IMR-90 (cell line): ENCODE measurements at regions not wholly inside any gene's neighbourhood (a gene's known extent, or its start where the extent isn't known, plus 50 kb on each side); places are given as distances from the start of the nearest gene placed in this dataset.

Source experiments
- ATAC-seq: fragments of 200-7000 bp; cut with Tn5 transposase; 2 replicates; pipeline ENCODE4 v1.9.1; 2020; ENCODE audit warnings: low read depth, mild to moderate bottlenecking, moderate library complexity
- BruUV-seq: library from RNA; stranded (reverse); fragments of 400-500 nt; replicated peaks from 2 replicates; lab custom pipeline; 2021; lab: Mats Ljungman, UMichigan
- CTCF ChIA-PET: fragments of 300-600 bp; formaldehyde crosslinking; extraction: SDS; loops from one replicate; lab custom pipeline; 2021; ENCODE audit warnings: antibody characterized with exemption; lab: Yijun Ruan, JAX
- POLR2A ChIA-PET: fragments of 300-600 bp; sonication (Branson Sonifier 250); formaldehyde crosslinking; loops from one replicate; lab custom pipeline; 2022; ENCODE audit warnings: antibody characterized with exemption; ENCODE audit not compliant: unreplicated experiment; lab: Charles Lee
- DNase-seq: peaks from one replicate; pipeline ENCODE4 v3.0.0; 2013
- H2AFZ ChIP-seq: replicated peaks from 2 replicates; pipeline ENCODE3; 2013; ENCODE audit warnings: low read length, mild to moderate bottlenecking; ENCODE audit not compliant: poor library complexity
- H2AK5ac ChIP-seq: 2 replicates; pipeline ENCODE4 v1.6.1; 2013; ENCODE audit warnings: low read depth, low read length, inconsistent platforms
- H2AK9ac ChIP-seq: replicated peaks from 2 replicates; pipeline ENCODE3; 2013; ENCODE audit warnings: mild to moderate bottlenecking, low read depth, low read length, moderate library complexity; ENCODE audit not compliant: poor library complexity
- H2BK120ac ChIP-seq: 2 replicates; pipeline ENCODE4 v1.6.1; 2013; ENCODE audit warnings: low read depth, low read length, inconsistent platforms
- H2BK15ac ChIP-seq: 3 replicates; pipeline ENCODE4 v1.6.1; 2013; ENCODE audit warnings: low read depth, low read length, inconsistent platforms
- H2BK20ac ChIP-seq: 2 replicates; pipeline ENCODE4 v1.6.1; 2013; ENCODE audit warnings: low read depth, mild to moderate bottlenecking, inconsistent platforms, low read length, moderate library complexity
- H2BK5ac ChIP-seq: 2 replicates; pipeline ENCODE4 v1.6.1; 2013; ENCODE audit warnings: mild to moderate bottlenecking, low read depth, low read length, inconsistent platforms; ENCODE audit not compliant: poor library complexity, severe bottlenecking
- H3K14ac ChIP-seq: replicated peaks from 2 replicates; pipeline ENCODE4 v1.6.1; 2013; ENCODE audit warnings: low read depth, low read length, inconsistent platforms
- H3K18ac ChIP-seq: 2 replicates; pipeline ENCODE4 v1.6.1; 2013; ENCODE audit warnings: low read depth, low read length, control low read depth
- H3K23ac ChIP-seq: 2 replicates; pipeline ENCODE4 v1.6.1; 2013; ENCODE audit warnings: low read depth, low read length, inconsistent platforms
- H3K27ac ChIP-seq: 2 replicates; pipeline ENCODE4 v1.5.1; 2013; ENCODE audit warnings: mild to moderate bottlenecking, control low read depth, low read length; ENCODE audit not compliant: insufficient read depth
- H3K27me3 ChIP-seq: 2 replicates; pipeline ENCODE4 v1.6.1; 2013; ENCODE audit warnings: low read length; ENCODE audit not compliant: control insufficient read depth, insufficient read depth
- H3K36me3 ChIP-seq: 2 replicates; pipeline ENCODE4 v1.6.1; 2013; ENCODE audit warnings: low read length, mixed read lengths; ENCODE audit not compliant: control insufficient read depth, insufficient read depth
- H3K4ac ChIP-seq: 2 replicates; pipeline ENCODE4 v1.6.1; 2013; ENCODE audit warnings: low read depth, low read length, inconsistent platforms
- H3K4me1 ChIP-seq: 2 replicates; pipeline ENCODE4 v1.6.1; 2013; ENCODE audit warnings: low read length, mixed read lengths; ENCODE audit not compliant: control insufficient read depth, insufficient read depth
- H3K4me2 ChIP-seq: 2 replicates; pipeline ENCODE4 v1.6.1; 2013; ENCODE audit warnings: low read depth, mild to moderate bottlenecking, control low read depth, low read length, moderate library complexity
- H3K4me3 ChIP-seq: 2 replicates; pipeline ENCODE4 v1.5.1; 2013; ENCODE audit warnings: low read depth, mild to moderate bottlenecking, control low read depth, low read length, moderate library complexity; ENCODE audit not compliant: insufficient read depth
- H3K56ac ChIP-seq: 2 replicates; pipeline ENCODE4 v1.6.1; 2013; ENCODE audit warnings: low read length, inconsistent platforms; ENCODE audit not compliant: insufficient read depth; ENCODE audit errors: extremely low read depth
- H3K79me1 ChIP-seq, 2 experiments: 2 replicates each; pipeline ENCODE4 v1.6.1; 2013; ENCODE audit warnings: low read length in 2 of 2, inconsistent platforms in 1 of 2, low read depth in 1 of 2
- H3K9ac ChIP-seq: 2 replicates; pipeline ENCODE4 v1.6.1; 2013; ENCODE audit warnings: low read depth, low read length, control low read depth
- H3K9me1 ChIP-seq: 2 replicates; pipeline ENCODE4 v1.6.1; 2013; ENCODE audit warnings: low read length, inconsistent platforms; ENCODE audit not compliant: insufficient read depth
- H3K9me3 ChIP-seq: 2 replicates; pipeline ENCODE4 v1.6.1; 2013; ENCODE audit warnings: low read length; ENCODE audit not compliant: control insufficient read depth, insufficient read depth
- H4K20me1 ChIP-seq: 2 replicates; pipeline ENCODE4 v1.6.1; 2013; ENCODE audit warnings: low read length, inconsistent platforms; ENCODE audit not compliant: insufficient read depth
- H4K5ac ChIP-seq: 2 replicates; pipeline ENCODE4 v1.6.1; 2013; ENCODE audit warnings: mild to moderate bottlenecking, low read depth, low read length, control low read depth
- H4K8ac ChIP-seq, 2 experiments: 2 replicates each; pipeline ENCODE4 v1.6.1; 2013; ENCODE audit warnings: low read depth in 2 of 2, low read length in 2 of 2, control low read depth in 1 of 2, inconsistent platforms in 1 of 2
- H4K91ac ChIP-seq: 2 replicates; pipeline ENCODE4 v1.6.1; 2013; ENCODE audit warnings: low read depth, low read length, inconsistent platforms; ENCODE audit not compliant: insufficient read depth
- CTCF ChIP-seq: conservative IDR thresholded peaks from 2 replicates; pipeline ENCODE4 v1.5.1; 2012; ENCODE audit warnings: mild to moderate bottlenecking, low read depth, low read length, improper control_type of control experiment
- ELK1 ChIP-seq: fragments of 150-350 bp; IDR thresholded peaks from 2 replicates; pipeline ENCODE4 v1.6.1; 2016; ENCODE audit warnings: low read depth, mild to moderate bottlenecking, low read length, moderate library complexity, borderline replicate concordance
- FOS ChIP-seq: fragments of 150-350 bp; IDR thresholded peaks from 2 replicates; pipeline ENCODE4 v1.6.1; 2016; ENCODE audit warnings: low read depth, low read length
- MAFK ChIP-seq: IDR thresholded peaks from 2 replicates; pipeline ENCODE4 v1.6.1; 2012; ENCODE audit warnings: low read depth, low read length, improper control_type of control experiment
- MAZ ChIP-seq: IDR thresholded peaks from 2 replicates; pipeline ENCODE4 v1.6.1; 2012; ENCODE audit warnings: low read depth, mild to moderate bottlenecking, low read length, improper control_type of control experiment, moderate library complexity, borderline replicate concordance
- MXI1 ChIP-seq: IDR thresholded peaks from 2 replicates; pipeline ENCODE4 v1.6.1; 2012; ENCODE audit warnings: low read depth, mild to moderate bottlenecking, low read length, moderate library complexity, borderline replicate concordance
- NFE2L2 ChIP-seq: fragments of 150-350 bp; IDR thresholded peaks from 2 replicates; pipeline ENCODE4 v1.6.1; 2016; ENCODE audit warnings: low read depth, mild to moderate bottlenecking, low read length
- RAD21 ChIP-seq: IDR thresholded peaks from 2 replicates; pipeline ENCODE4 v1.6.1; 2012; ENCODE audit warnings: low read length, improper control_type of control experiment
- SMC3 ChIP-seq: fragments of 150-350 bp; IDR thresholded peaks from 2 replicates; pipeline ENCODE4 v1.6.1; 2016; ENCODE audit warnings: low read depth, mild to moderate bottlenecking, antibody characterized with exemption, low read length, moderate library complexity
- WGBS, 2 experiments: methylation state at CpG; one replicate each; pipeline versions ENCODE4 v1.1.5 to v1.1.7; 2013; ENCODE audit warnings: missing lambda C conversion rate in 2 of 2; ENCODE audit not compliant: insufficient read length in 1 of 2; ENCODE audit errors: extremely low coverage in 2 of 2; 5-methylcytosine and 5-hydroxymethylcytosine counted together
- dilution Hi-C: fragments of 300-500 bp; cut with HindIII; formaldehyde crosslinking; loops from one replicate; pipeline ENCODE4 v1.14.3; 2018; ENCODE audit warnings: low sequenced_read_pairs; ENCODE audit not compliant: unreplicated experiment
- in situ Hi-C: fragments of 300-500 bp; cut with MboI; formaldehyde crosslinking; loops from 3 replicates; pipeline ENCODE4 v1.14.3; 2019; ENCODE audit warnings: low sequenced_read_pairs, inconsistent platforms, mixed read lengths
- intact Hi-C: fragments of 100-400 bp; cut with micrococcal nuclease; formaldehyde crosslinking; loops from 2 replicates; pipeline ENCODE4 v1.10.0; 2022

- H2AK5ac ChIP-seq, result no peak overlapping the region
- H2BK20ac ChIP-seq, result no peak overlapping the region
- no peaks in the 10 kb centered on the region for H3K27me3 ChIP-seq
- no peak overlapping the region for H3K23ac ChIP-seq
- in situ Hi-C loops (no loop called here), dilution Hi-C loops (no loop called here), intact Hi-C loops (no loop called here)
- H4K8ac ChIP-seq, result no peak overlapping the region
- H3K27ac ChIP-seq, result no peak overlapping the region
- H3K9me3 ChIP-seq, result no peaks in the 10 kb centered on the region
- ATAC-seq, result peak; percentile 82
- H2BK120ac ChIP-seq, result no peak overlapping the region
- no TSS peak for BruUV-seq
- H3K36me3 ChIP-seq, result no peaks in the 10 kb centered on the region
- H4K5ac ChIP-seq, result no peak overlapping the region
- H3K4me3 ChIP-seq, result no peak overlapping the region
- H4K20me1 ChIP-seq, result no peaks in the 10 kb centered on the region
- H3K4me2 ChIP-seq, result no peak overlapping the region
- no peak overlapping the region for H3K56ac ChIP-seq
- H3K18ac ChIP-seq, result no peak overlapping the region
- no peak overlapping the region for H4K91ac ChIP-seq
- H2BK5ac ChIP-seq, result no peak overlapping the region
- ChIA-PET POLR2A (no interaction called here), CTCF (no interaction called here)
- no peak overlapping the region for H2AK9ac ChIP-seq
- H3K14ac ChIP-seq, result no peak overlapping the region
- no peaks in the 10 kb centered on the region for H3K79me1 ChIP-seq
- peak; percentile 65 for TF ChIP-seq MAFK
- TF ChIP-seq MXI1, result no peak
- no peak for TF ChIP-seq MAZ
- TF ChIP-seq ELK1, result no peak
- TF ChIP-seq CTCF, result no peak
- TF ChIP-seq RAD21, result no peak
- no peak for TF ChIP-seq FOS
- peak; percentile 50 for TF ChIP-seq NFE2L2
- TF ChIP-seq SMC3, result no peak
- no peak overlapping the region for H3K9ac ChIP-seq
- WGBS, 2 experiments, result 0% methylated on average over 2 of the region's 4 CpGs; no CpG with 5 or more reads in 1 of the 2 experiments
- no peak overlapping the region for H2BK15ac ChIP-seq
- H3K9me1 ChIP-seq, result no peaks in the 10 kb centered on the region
- peak; percentile 74 for DNase-seq
- peak overlapping the region; percentile 71 for H2AFZ ChIP-seq
- no peaks in the 10 kb centered on the region for H3K4me1 ChIP-seq
- no peak overlapping the region for H3K4ac ChIP-seq
Observed at GRCh38 chr5:112684737-112685136, 52.9 kb upstream of the APC start.
